ENCODE measurements at regions not wholly inside any gene's neighbourhood (a gene's known extent, or its start where the extent isn't known, plus 50 kb on each side); places are given as distances from the start of the nearest gene placed in this dataset.

- Histone ChIP-seq H3K9me3 (ENCODE audit: control insufficient read depth in 2 of 3, insufficient read depth in 1 of 3, low read length in 3 of 3) (no peaks in the 10 kb centered on the region), H3K4me1 (ENCODE audit: control insufficient read depth in 2 of 3, insufficient read depth in 2 of 3, low read depth in 1 of 3, low read length in 3 of 3) (no peaks in the 10 kb centered on the region), H3K9ac (ENCODE audit: low read length in 3 of 3) (no peak overlapping the region), H3K27me3 (ENCODE audit: control insufficient read depth, insufficient read depth, low read length) (no peaks in the 10 kb centered on the region), H3K27ac (ENCODE audit: low read depth in 2 of 2, low read length in 2 of 2) (no peak overlapping the region), H3K36me3 (ENCODE audit: control insufficient read depth in 2 of 3, insufficient read depth in 3 of 3, low read length in 3 of 3) (no peaks in the 10 kb centered on the region), H3K4me3 (ENCODE audit: low read length in 3 of 3) (no peak overlapping the region)
- intact Hi-C loops (cut with DNase I) = no loop called here
- FAIRE-seq (no peak), DNase-seq (peak in 2 of 5 donors; percentile 34 to 58)
- TF ChIP-seq CTCF (IDR thresholded peaks at IDR 0.05; ENCODE audit: borderline replicate concordance, extremely low read depth, insufficient read depth) = no peak
These were observed 113.1 kb upstream of the INPP4B start for GRCh38 chr4:142959173-142959572.

GRCh38 chr4:142960126-142960525, 114.0 kb upstream of the INPP4B start:
- no peak for FAIRE-seq
- Histone ChIP-seq H3K27me3 (ENCODE audit: control insufficient read depth, insufficient read depth, low read length) (no peaks in the 10 kb centered on the region), H3K27ac (ENCODE audit: low read depth in 2 of 2, low read length in 2 of 2) (no peak overlapping the region), H3K9ac (ENCODE audit: low read length in 3 of 3) (no peak overlapping the region), H3K4me1 (ENCODE audit: control insufficient read depth in 2 of 3, insufficient read depth in 2 of 3, low read depth in 1 of 3, low read length in 3 of 3) (no peaks in the 10 kb centered on the region), H3K36me3 (ENCODE audit: control insufficient read depth in 2 of 3, insufficient read depth in 3 of 3, low read length in 3 of 3) (no peaks in the 10 kb centered on the region), H3K9me3 (ENCODE audit: control insufficient read depth in 2 of 3, insufficient read depth in 1 of 3, low read length in 3 of 3) (no peaks in the 10 kb centered on the region), H3K4me3 (ENCODE audit: low read length in 3 of 3) (no peak overlapping the region)
- TF ChIP-seq CTCF (IDR thresholded peaks at IDR 0.05; ENCODE audit: borderline replicate concordance, extremely low read depth, insufficient read depth) = no peak
- DNase-seq = peak in 2 of 5 donors; percentile 43 to 53
- intact Hi-C loops (cut with DNase I) = no loop called here

- DNase-seq (no peak), FAIRE-seq (no peak)
- Histone ChIP-seq H3K4me3 (ENCODE audit: low read length in 3 of 3) (no peak overlapping the region), H3K27me3 (ENCODE audit: control insufficient read depth, insufficient read depth, low read length) (no peaks in the 10 kb centered on the region), H3K4me1 (ENCODE audit: control insufficient read depth in 2 of 3, insufficient read depth in 2 of 3, low read depth in 1 of 3, low read length in 3 of 3) (no peaks in the 10 kb centered on the region), H3K9ac (ENCODE audit: low read length in 3 of 3) (no peak overlapping the region), H3K27ac (ENCODE audit: low read depth in 2 of 2, low read length in 2 of 2) (no peak overlapping the region), H3K9me3 (ENCODE audit: control insufficient read depth in 2 of 3, insufficient read depth in 1 of 3, low read length in 3 of 3) (no peaks in the 10 kb centered on the region), H3K36me3 (ENCODE audit: control insufficient read depth in 2 of 3, insufficient read depth in 3 of 3, low read length in 3 of 3) (no peaks in the 10 kb centered on the region)
- TF ChIP-seq CTCF (IDR thresholded peaks at IDR 0.05; ENCODE audit: borderline replicate concordance, extremely low read depth, insufficient read depth) = no peak
- intact Hi-C loops (cut with DNase I) = no loop called here
These were observed 115.0 kb upstream of the INPP4B start for GRCh38 chr4:142960867-142961644.

Measured in kidney (tissue), 13 donors.